ENCODE measurements at regions not wholly inside any gene's neighbourhood (a gene's known extent, or its start where the extent isn't known, plus 50 kb on each side); places are given as distances from the start of the nearest gene placed in this dataset.

GRCh38 chr4:114284629-114285028 lies 305.2 kb upstream of the ARSJ start:
- TF ChIP-seq CTCF (IDR thresholded peaks at IDR 0.05; ENCODE audit: low read depth, low read length): no peak
- DNase-seq (ENCODE audit: low read depth): no peak
- no peak overlapping the region for H3K4me3 ChIP-seq (ENCODE audit: low read depth, low read length)

- no peak for DNase-seq (ENCODE audit: low read depth)
- H3K4me3 ChIP-seq (ENCODE audit: low read depth, low read length): no peak overlapping the region
- TF ChIP-seq CTCF (IDR thresholded peaks at IDR 0.05; ENCODE audit: low read depth, low read length) (no peak), MYC (IDR thresholded peaks at IDR 0.05; ENCODE audit: low read depth, low read length) (no peak), MAX (IDR thresholded peaks at IDR 0.05; ENCODE audit: low read depth, low read length) (no peak), POLR2A (IDR thresholded peaks at IDR 0.05; ENCODE audit: extremely low read depth, insufficient read length) (no peak)
Observed at GRCh38 chr4:114286262-114286810, 306.9 kb upstream of the ARSJ start.

- no peak for DNase-seq (ENCODE audit: low read depth)
- TF ChIP-seq POLR2A (IDR thresholded peaks at IDR 0.05; ENCODE audit: extremely low read depth, insufficient read length) (no peak), MAX (IDR thresholded peaks at IDR 0.05; ENCODE audit: low read depth, low read length) (no peak), CTCF (IDR thresholded peaks at IDR 0.05; ENCODE audit: low read depth, low read length) (no peak), MYC (IDR thresholded peaks at IDR 0.05; ENCODE audit: low read depth, low read length) (no peak)
- H3K4me3 ChIP-seq (ENCODE audit: low read depth, low read length): no peak overlapping the region
Observed at GRCh38 chr4:114287079-114287696, 307.7 kb upstream of the ARSJ start.

GRCh38 chr4:114296126-114296525 lies 302.5 kb upstream of the UGT8 start:
- no peak for DNase-seq (ENCODE audit: low read depth)
- no peak overlapping the region for H3K4me3 ChIP-seq (ENCODE audit: low read depth, low read length)
- TF ChIP-seq MYC (IDR thresholded peaks at IDR 0.05; ENCODE audit: low read depth, low read length) (no peak), POLR2A (IDR thresholded peaks at IDR 0.05; ENCODE audit: extremely low read depth, insufficient read length) (no peak), MAX (IDR thresholded peaks at IDR 0.05; ENCODE audit: low read depth, low read length) (no peak), CTCF (IDR thresholded peaks at IDR 0.05; ENCODE audit: low read depth, low read length) (no peak)

GRCh38 chr4:114302472-114302871 lies 296.1 kb upstream of the UGT8 start:
- no peak overlapping the region for H3K4me3 ChIP-seq (ENCODE audit: low read depth, low read length)
- TF ChIP-seq POLR2A (IDR thresholded peaks at IDR 0.05; ENCODE audit: extremely low read depth, insufficient read length) (no peak), MAX (IDR thresholded peaks at IDR 0.05; ENCODE audit: low read depth, low read length) (no peak), MYC (IDR thresholded peaks at IDR 0.05; ENCODE audit: low read depth, low read length) (no peak), CTCF (IDR thresholded peaks at IDR 0.05; ENCODE audit: low read depth, low read length) (no peak)
- DNase-seq (ENCODE audit: low read depth): no peak

- TF ChIP-seq MYC (IDR thresholded peaks at IDR 0.05; ENCODE audit: low read depth, low read length) (no peak), POLR2A (IDR thresholded peaks at IDR 0.05; ENCODE audit: extremely low read depth, insufficient read length) (no peak), CTCF (IDR thresholded peaks at IDR 0.05; ENCODE audit: low read depth, low read length) (no peak), MAX (IDR thresholded peaks at IDR 0.05; ENCODE audit: low read depth, low read length) (no peak)
- H3K4me3 ChIP-seq (ENCODE audit: low read depth, low read length): no peak overlapping the region
- DNase-seq (ENCODE audit: low read depth): no peak
Observed at GRCh38 chr4:114304046-114304445, 294.6 kb upstream of the UGT8 start.
